Germinal center (tissue), 1 donor: ENCODE measurements at regions not wholly inside any gene's neighbourhood (a gene's known extent, or its start where the extent isn't known, plus 50 kb on each side); places are given as distances from the start of the nearest gene placed in this dataset.
"Not testable (repeated sequence)": the region's sequence is repeated elsewhere in the genome, so short reads cannot be mapped to it uniquely, and the experiment has no call there.

Experiments used
- DNase-seq: peaks from one replicate; pipeline ENCODE4 v3.0.0; 2012; ENCODE audit warnings: mixed read lengths, low spot score

- no peak for DNase-seq
Measured at GRCh38 chr6:170062209-170062914, 228.5 kb downstream of the DLL1 start.

- DNase-seq = no peak
Measured at GRCh38 chr6:170058878-170059485, 231.9 kb downstream of the DLL1 start.

GRCh38 chr6:170057961-170058877, 232.7 kb downstream of the DLL1 start:
- DNase-seq = no peak

- no peak for DNase-seq
Measured at GRCh38 chr6:170057034-170057734, 233.7 kb downstream of the DLL1 start.

- DNase-seq = no peak
Measured at GRCh38 chr6:170056278-170056711, 234.6 kb downstream of the DLL1 start.

- not testable (repeated sequence) for DNase-seq
Measured at GRCh38 chr6:170055797-170056196, 235.1 kb downstream of the DLL1 start.

GRCh38 chr6:170053966-170054661, 236.8 kb downstream of the DLL1 start:
- DNase-seq = no peak

- DNase-seq = no peak
Measured at GRCh38 chr6:170052991-170053821, 237.7 kb downstream of the DLL1 start.

- no peak for DNase-seq
Measured at GRCh38 chr6:170051229-170052172, 239.4 kb downstream of the DLL1 start.

GRCh38 chr6:170050591-170051041, 240.3 kb downstream of the DLL1 start:
- no peak for DNase-seq

GRCh38 chr6:170049641-170050561, 241.0 kb downstream of the DLL1 start:
- no peak for DNase-seq

- DNase-seq = no peak
Measured at GRCh38 chr6:170048615-170049256, 242.1 kb downstream of the DLL1 start.

- no peak for DNase-seq
Measured at GRCh38 chr6:170047823-170048222, 243.1 kb downstream of the DLL1 start.

- no peak for DNase-seq
Measured at GRCh38 chr6:170046791-170047626, 243.9 kb downstream of the DLL1 start.

- DNase-seq = no peak
Measured at GRCh38 chr6:170045981-170046667, 244.8 kb downstream of the DLL1 start.

- no peak for DNase-seq
Measured at GRCh38 chr6:170045563-170045960, 245.3 kb downstream of the DLL1 start.
